HCT116 (cell line): ENCODE measurements at regions not wholly inside any gene's neighbourhood (a gene's known extent, or its start where the extent isn't known, plus 50 kb on each side); places are given as distances from the start of the nearest gene placed in this dataset.

Source experiments
- ATAC-seq: fragments of 200-7000 bp; cut with Tn5 transposase; 2 replicates; pipeline ENCODE4 v1.9.1; 2020; ENCODE audit warnings: mild to moderate bottlenecking, moderate library complexity
- BruUV-seq: library from RNA; stranded (reverse); fragments of 400-500 nt; replicated peaks from 2 replicates; lab custom pipeline; 2021; lab: Mats Ljungman, UMichigan
- CTCF ChIA-PET: fragments of 300-600 bp; sonication (Branson Sonifier 250); formaldehyde crosslinking; loops from one replicate; lab custom pipeline; 2021; ENCODE audit warnings: antibody characterized with exemption; lab: Charles Lee
- POLR2A ChIA-PET: fragments of 300-600, 350-600 bp; sonication (Branson Sonifier 250); formaldehyde crosslinking; loops from one replicate; lab custom pipeline; 2021; ENCODE audit warnings: antibody characterized with exemption; lab: Charles Lee
- RAD21 ChIA-PET, 2 experiments: fragments of 300-600 bp; sonication (Branson Sonifier 250); formaldehyde crosslinking; loops; one replicate each; lab custom pipeline; 2023; ENCODE audit warnings: low total read pairs in 2 of 2; ENCODE audit not compliant: uncharacterized antibody in 2 of 2, unreplicated experiment in 2 of 2, low non-redundant PET in 1 of 2; lab: Charles Lee
- DNase-seq: peaks from one replicate; pipeline ENCODE4 v3.0.0-alpha.2; 2010; ENCODE audit warnings: low read depth, low spot score
- H2AFZ ChIP-seq: fragments of 200-600 bp; shearing (Covaris generic), sonication (generic); 2 replicates; pipeline ENCODE4 v1.6.1; 2017; ENCODE audit warnings: low read depth, mixed run types, mixed read lengths, antibody characterized with exemption, low read length; ENCODE audit not compliant: poor library complexity, severe bottlenecking
- H3K27ac ChIP-seq: 2 replicates; pipeline ENCODE4 v1.5.1; 2012; ENCODE audit warnings: low read depth, low read length
- H3K27me3 ChIP-seq: fragments of 200-600 bp; sonication (generic); 2 replicates; pipeline ENCODE4 v1.6.1; 2016; ENCODE audit warnings: mixed run types, low read length, mixed read lengths; ENCODE audit not compliant: insufficient read depth
- H3K36me3 ChIP-seq, 2 experiments: fragments of 200-500 bp in 1 of 2; fragments of 200-600 bp in 1 of 2; sonication (Bioruptor generic) in 1 of 2; sonication (generic) in 1 of 2; 2 replicates each; pipeline versions ENCODE4 v1.5.1 to v1.6.1; 2014 to 2016; ENCODE audit warnings: low read length in 2 of 2, inconsistent platforms in 1 of 2, mixed read lengths in 1 of 2, mixed run types in 1 of 2; ENCODE audit not compliant: insufficient read depth in 2 of 2, control insufficient read depth in 1 of 2
- H3K4me1 ChIP-seq, 2 experiments: fragments of 200-600 bp in 1 of 2; sonication (generic) in 1 of 2; 2 replicates each; pipeline versions ENCODE4 v1.5.1 to v1.6.1; 2012 to 2017; ENCODE audit warnings: low read length in 2 of 2, inconsistent platforms in 1 of 2, mild to moderate bottlenecking in 1 of 2, mixed read lengths in 1 of 2, mixed run types in 1 of 2, moderate library complexity in 1 of 2; ENCODE audit not compliant: insufficient read depth in 2 of 2, control insufficient read depth in 1 of 2
- H3K4me2 ChIP-seq: fragments of 200-600 bp; sonication (generic); 2 replicates; pipeline ENCODE4 v1.6.1; 2017; ENCODE audit warnings: mixed run types, low read length, mixed read lengths
- H3K4me3 ChIP-seq, 2 experiments: fragments of 200-600 bp in 1 of 2; sonication (generic) in 1 of 2; replicated peaks in 1 of 2; 2 replicates each; pipeline ENCODE4 v1.5.1; 2011 to 2016; ENCODE audit warnings: low read length in 2 of 2, control low read depth in 1 of 2, low read depth in 1 of 2, mild to moderate bottlenecking in 1 of 2, mixed read lengths in 1 of 2, mixed run types in 1 of 2
- H3K79me2 ChIP-seq: fragments of 200-600 bp; sonication (generic); 2 replicates; pipeline ENCODE4 v1.6.1; 2017; ENCODE audit warnings: mild to moderate bottlenecking, mixed run types, low read length, moderate library complexity, mixed read lengths; ENCODE audit not compliant: insufficient read depth
- H3K9ac ChIP-seq: fragments of 200-600 bp; sonication (generic); 2 replicates; pipeline ENCODE4 v1.6.1; 2016; ENCODE audit warnings: low read length, mixed read lengths
- H3K9me2 ChIP-seq: fragments of 200-600 bp; sonication (generic), shearing (Covaris generic); 2 replicates; pipeline ENCODE4 v1.6.1; 2017; ENCODE audit warnings: mixed run types, mild to moderate bottlenecking, moderate library complexity; ENCODE audit not compliant: insufficient read depth
- H3K9me3 ChIP-seq, 2 experiments: fragments of 200-500 bp in 1 of 2; fragments of 200-600 bp in 1 of 2; sonication (Bioruptor generic) in 1 of 2; sonication (generic) in 1 of 2; 2 replicates each; pipeline ENCODE4 v1.6.1; 2014 to 2017; ENCODE audit warnings: low read length in 2 of 2, mixed read lengths in 2 of 2, inconsistent platforms in 1 of 2, low read depth in 1 of 2, mild to moderate bottlenecking in 1 of 2, mixed run types in 1 of 2, moderate library complexity in 1 of 2; ENCODE audit not compliant: control insufficient read depth in 1 of 2, insufficient read depth in 1 of 2
- H4K20me1 ChIP-seq: fragments of 200-600 bp; sonication (generic), shearing (Covaris generic); 2 replicates; pipeline ENCODE4 v1.6.1; 2017; ENCODE audit warnings: mixed run types, mild to moderate bottlenecking, moderate library complexity; ENCODE audit not compliant: insufficient read depth
- ATF3 ChIP-seq: IDR thresholded peaks from 2 replicates; pipeline ENCODE4 v1.6.1; 2012
- CBX3 ChIP-seq: IDR thresholded peaks from 2 replicates; pipeline ENCODE4 v1.6.1; 2012; ENCODE audit warnings: low read depth
- CEBPB ChIP-seq: IDR thresholded peaks from 2 replicates; pipeline ENCODE4 v1.6.1; 2012; ENCODE audit warnings: low read depth
- EGR1 ChIP-seq: IDR thresholded peaks from 2 replicates; pipeline ENCODE4 v1.6.1; 2012; ENCODE audit warnings: low read depth
- ELF1 ChIP-seq: IDR thresholded peaks from 2 replicates; pipeline ENCODE4 v1.6.1; 2012; ENCODE audit warnings: low read depth, borderline replicate concordance
- EZH2 ChIP-seq: fragments of 200-600 bp; sonication (generic); IDR thresholded peaks from 2 replicates; pipeline ENCODE4 v1.6.1; 2017; ENCODE audit warnings: antibody characterized with exemption, mixed run types
- EZH2phosphoT487 ChIP-seq: fragments of 200-600 bp; IDR thresholded peaks from 2 replicates; pipeline ENCODE4 v1.6.1; 2018; ENCODE audit warnings: antibody characterized with exemption, borderline replicate concordance
- FOSL1 ChIP-seq: IDR thresholded peaks from 2 replicates; pipeline ENCODE4 v1.6.1; 2012; ENCODE audit warnings: low read depth
- MAX ChIP-seq: IDR thresholded peaks from 2 replicates; pipeline ENCODE4 v1.6.1; 2012
- POLR2A ChIP-seq: IDR thresholded peaks from 2 replicates; pipeline ENCODE4 v1.7.0; 2011; ENCODE audit warnings: borderline replicate concordance; ENCODE audit not compliant: insufficient read depth, insufficient read length; ENCODE audit errors: extremely low read depth
- POLR2AphosphoS5 ChIP-seq: IDR thresholded peaks from 2 replicates; pipeline ENCODE4 v1.6.1; 2011; ENCODE audit warnings: mild to moderate bottlenecking, low read depth, low read length, moderate library complexity
- RAD21 ChIP-seq: IDR thresholded peaks from 2 replicates; pipeline ENCODE4 v1.6.1; 2012; ENCODE audit warnings: low read depth, mild to moderate bottlenecking
- REST ChIP-seq: IDR thresholded peaks from 2 replicates; pipeline ENCODE4 v1.6.1; 2012; ENCODE audit warnings: low read depth
- SIN3A ChIP-seq: IDR thresholded peaks from 2 replicates; pipeline ENCODE4 v1.6.1; 2012; ENCODE audit warnings: low read depth
- SP1 ChIP-seq: IDR thresholded peaks from 2 replicates; pipeline ENCODE4 v1.6.1; 2012; ENCODE audit warnings: low read depth
- SRF ChIP-seq: IDR thresholded peaks from 2 replicates; pipeline ENCODE4 v1.6.1; 2012; ENCODE audit warnings: low read depth
- TCF7L2 ChIP-seq: IDR thresholded peaks from 2 replicates; pipeline ENCODE4 v1.7.0; 2011; ENCODE audit warnings: borderline replicate concordance, inconsistent platforms; ENCODE audit not compliant: insufficient read depth, insufficient read length; ENCODE audit errors: extremely low read depth
- YY1 ChIP-seq: IDR thresholded peaks from 2 replicates; pipeline ENCODE4 v1.6.1; 2011; ENCODE audit warnings: low read length, low read depth, moderate library complexity, mild to moderate bottlenecking; ENCODE audit not compliant: insufficient replicate concordance; ENCODE audit errors: extremely low read depth
- ZBTB33 ChIP-seq: IDR thresholded peaks from 2 replicates; pipeline ENCODE4 v1.6.1; 2011; ENCODE audit warnings: mild to moderate bottlenecking, low read length, moderate library complexity; ENCODE audit not compliant: insufficient replicate concordance; ENCODE audit errors: extremely low read depth
- ZFX ChIP-seq: fragments of 450-650 bp; IDR thresholded peaks from 2 replicates; pipeline ENCODE4 v1.6.1; 2017
- ZNF274 ChIP-seq: fragments of 200-500 bp; sonication (Bioruptor generic); IDR thresholded peaks from 2 replicates; pipeline ENCODE4 v1.6.1; 2014; ENCODE audit warnings: mild to moderate bottlenecking, low read depth, low read length, inconsistent platforms
- intact Hi-C: fragments of 100-400 bp; cut with micrococcal nuclease; formaldehyde crosslinking; loops from 2 replicates; pipeline ENCODE4 v1.10.0; 2022

- peaks cover 69 to 95% of the 10 kb centered on the region in 2 experiments for H3K4me1 ChIP-seq
- peak overlapping the region in 1 of 2 experiments; percentile 22; a peak in 2 of 4 replicates for H3K4me3 ChIP-seq
- H3K36me3 ChIP-seq = no peaks in the 10 kb centered on the region
- intact Hi-C loops = loop anchor here (2.0 kb wide), 1 partner anchor 29 kb away; no protein-coding TSS in a partner anchor
- H3K79me2 ChIP-seq = no peaks in the 10 kb centered on the region
- H3K27me3 ChIP-seq = no peaks in the 10 kb centered on the region
- DNase-seq (peak; percentile 81), ATAC-seq (peak; percentile 56)
- H4K20me1 ChIP-seq = no peaks in the 10 kb centered on the region
- RAD21 ChIA-PET = no interaction called here
- H3K9me2 ChIP-seq = no peaks in the 10 kb centered on the region
- peak overlapping the region; percentile 45 for H3K9ac ChIP-seq
- H3K4me2 ChIP-seq = peak overlapping the region; percentile 61
- no peaks in the 10 kb centered on the region for H3K9me3 ChIP-seq
- POLR2A ChIA-PET = interaction anchor here (1.8 to 3.9 kb wide), 3 partner anchors 10 to 273 kb away, joined by 8 to 20 read pairs (median 14); partner anchors contain the start of gene SOX9
- H3K27ac ChIP-seq = peak overlapping the region; percentile 22
- H2AFZ ChIP-seq = no peak overlapping the region
- BruUV-seq = no TSS peak
- CTCF ChIA-PET = no interaction called here
- TF ChIP-seq SP1 = peak; percentile 95
- TF ChIP-seq EZH2 = no peak
- peak; percentile 71 for TF ChIP-seq POLR2AphosphoS5
- TF ChIP-seq SRF = peak; percentile 33; the same call in 1 of the 2 replicates
- TF ChIP-seq MAX = peak; percentile 70
- no peak for TF ChIP-seq ZNF274
- no peak for TF ChIP-seq ZFX
- no peak for TF ChIP-seq CEBPB
- no peak for TF ChIP-seq SIN3A
- no peak for TF ChIP-seq ATF3
- TF ChIP-seq EGR1 = no peak
- TF ChIP-seq YY1 = no peak
- no peak for TF ChIP-seq POLR2A
- peak; percentile 52; the same call in 1 of the 2 replicates for TF ChIP-seq CBX3
- TF ChIP-seq TCF7L2 = peak; percentile 59
- TF ChIP-seq ELF1 = no peak; the same call in 1 of the 2 replicates
- no peak for TF ChIP-seq EZH2phosphoT487
- peak; percentile 98 for TF ChIP-seq FOSL1
- TF ChIP-seq RAD21 = no peak; the same call in 1 of the 2 replicates
- no peak for TF ChIP-seq REST
- TF ChIP-seq ZBTB33 = peak; percentile 70
Measured at GRCh38 chr17:72393553-72393952, 272.7 kb downstream of the SOX9 start.
